Omental fat pad (tissue), 3 donors: ENCODE measurements at regions not wholly inside any gene's neighbourhood (a gene's known extent, or its start where the extent isn't known, plus 50 kb on each side); places are given as distances from the start of the nearest gene placed in this dataset.

Source experiments
- ATAC-seq: fragments of 150-250 bp; one replicate; pipeline ENCODE4 v1.9.1; 2016; ENCODE audit warnings: mild to moderate bottlenecking, moderate library complexity; ENCODE audit not compliant: low FRiP score
- DNase-seq: peaks from one replicate; pipeline ENCODE4 v3.0.0-alpha.2; 2019; ENCODE audit warnings: low spot score
- TF ChIP-seq, protein P1 (sequence below), 3 donors: fragments of 450-650 bp; IDR thresholded peaks; one replicate each; pipeline ENCODE4 v1.5.1; 2016 to 2017; ENCODE audit warnings: antibody characterized with exemption in 3 of 3, mild to moderate bottlenecking in 3 of 3, moderate library complexity in 2 of 3

DNA sequence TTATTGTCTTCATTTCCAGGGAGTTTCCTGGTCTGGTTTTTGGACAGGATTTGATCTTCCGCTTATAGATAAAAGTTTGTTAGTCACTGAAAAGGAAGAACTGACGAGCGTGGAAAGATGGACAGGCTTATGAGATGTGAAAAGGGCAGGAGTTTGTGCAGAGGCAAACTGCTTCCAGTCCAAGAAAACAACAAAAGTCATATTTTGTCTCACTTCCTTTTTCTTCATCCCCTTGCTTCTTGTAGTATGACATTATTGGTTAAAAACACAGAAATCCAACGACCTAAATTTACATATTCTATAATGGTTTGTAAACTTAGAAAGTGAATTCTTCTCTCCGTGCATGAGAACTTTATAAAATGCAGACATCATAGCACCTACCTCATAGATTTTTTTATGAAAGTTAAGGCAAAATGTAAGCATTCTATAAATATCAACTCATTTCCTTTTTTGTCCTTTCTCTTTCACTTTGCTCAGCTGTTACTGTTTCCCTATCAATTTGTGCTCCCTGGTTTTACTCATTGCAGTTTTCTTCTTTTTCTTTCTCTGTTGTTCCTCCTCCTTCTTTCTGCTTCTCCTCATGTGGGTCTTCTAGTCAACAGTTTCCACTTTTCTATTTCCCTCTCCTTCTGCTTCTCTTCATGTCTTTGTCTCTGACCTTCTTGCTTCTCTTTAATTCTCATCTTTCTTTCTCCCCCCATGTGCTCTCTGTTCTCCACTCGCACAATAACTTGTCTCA is 370.2 kb downstream of the ARL4A start:
- TF ChIP-seq, protein P1, sequence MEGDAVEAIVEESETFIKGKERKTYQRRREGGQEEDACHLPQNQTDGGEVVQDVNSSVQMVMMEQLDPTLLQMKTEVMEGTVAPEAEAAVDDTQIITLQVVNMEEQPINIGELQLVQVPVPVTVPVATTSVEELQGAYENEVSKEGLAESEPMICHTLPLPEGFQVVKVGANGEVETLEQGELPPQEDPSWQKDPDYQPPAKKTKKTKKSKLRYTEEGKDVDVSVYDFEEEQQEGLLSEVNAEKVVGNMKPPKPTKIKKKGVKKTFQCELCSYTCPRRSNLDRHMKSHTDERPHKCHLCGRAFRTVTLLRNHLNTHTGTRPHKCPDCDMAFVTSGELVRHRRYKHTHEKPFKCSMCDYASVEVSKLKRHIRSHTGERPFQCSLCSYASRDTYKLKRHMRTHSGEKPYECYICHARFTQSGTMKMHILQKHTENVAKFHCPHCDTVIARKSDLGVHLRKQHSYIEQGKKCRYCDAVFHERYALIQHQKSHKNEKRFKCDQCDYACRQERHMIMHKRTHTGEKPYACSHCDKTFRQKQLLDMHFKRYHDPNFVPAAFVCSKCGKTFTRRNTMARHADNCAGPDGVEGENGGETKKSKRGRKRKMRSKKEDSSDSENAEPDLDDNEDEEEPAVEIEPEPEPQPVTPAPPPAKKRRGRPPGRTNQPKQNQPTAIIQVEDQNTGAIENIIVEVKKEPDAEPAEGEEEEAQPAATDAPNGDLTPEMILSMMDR (IDR thresholded peaks at IDR 0.05): no peak
- DNase-seq (no peak), ATAC-seq (no peak)

- no peak for ATAC-seq
- TF ChIP-seq, protein P1 (IDR thresholded peaks at IDR 0.05): no peak
Observed at GRCh38 chr7:13060173-13060572, 372.7 kb downstream of the ARL4A start.

DNA sequence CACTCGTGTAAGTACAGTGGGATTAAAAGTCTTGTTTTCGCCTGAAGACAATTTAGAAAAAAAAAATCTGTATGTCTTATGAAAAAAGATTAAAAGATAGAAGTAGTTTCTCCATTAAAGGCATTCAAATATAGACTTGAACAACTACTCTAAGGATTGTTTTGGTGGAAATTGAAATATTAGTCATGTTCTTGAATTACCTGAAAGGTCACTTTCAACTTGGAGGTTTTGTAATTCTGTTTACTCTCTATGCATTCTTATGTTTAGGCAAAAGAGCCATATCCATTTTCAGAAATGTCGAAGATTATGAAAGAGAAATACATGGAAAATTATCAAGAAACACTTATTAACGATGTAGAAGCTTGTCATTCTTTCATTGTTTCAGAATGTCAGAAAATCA is 373.7 kb downstream of the ARL4A start:
- no peak for DNase-seq

More at GRCh38 chr7:13060173-13060572, 372.7 kb downstream of the ARL4A start:
- no peak for DNase-seq

GRCh38 chr7:13062631-13063030 is 375.2 kb downstream of the ARL4A start:
- TF ChIP-seq, protein P1 (IDR thresholded peaks at IDR 0.05): no peak
- ATAC-seq: no peak

More for the DNA sequence above, 373.7 kb downstream of the ARL4A start:
- no peak for ATAC-seq
- TF ChIP-seq, protein P1 (IDR thresholded peaks at IDR 0.05): no peak

GRCh38 chr7:13067036-13067435 is 379.6 kb downstream of the ARL4A start:
- no peak for ATAC-seq
- no peak for DNase-seq
- TF ChIP-seq, protein P1 (IDR thresholded peaks at IDR 0.05): no peak

More at GRCh38 chr7:13062631-13063030, 375.2 kb downstream of the ARL4A start:
- DNase-seq: no peak

GRCh38 chr7:13068032-13068431 is 380.6 kb downstream of the ARL4A start:
- TF ChIP-seq, protein P1 (IDR thresholded peaks at IDR 0.05): no peak
- ATAC-seq (no peak), DNase-seq (no peak)

- ATAC-seq: no peak
- no peak for DNase-seq
- TF ChIP-seq, protein P1 (IDR thresholded peaks at IDR 0.05): no peak
Observed at GRCh38 chr7:13069841-13070240, 382.4 kb downstream of the ARL4A start.
